GM19468 (cell line): ENCODE measurements at regions not wholly inside any gene's neighbourhood (a gene's known extent, or its start where the extent isn't known, plus 50 kb on each side); places are given as distances from the start of the nearest gene placed in this dataset.

Experiments used
- ATAC-seq: cut with Tn5 transposase; IDR thresholded peaks from one replicate; pipeline ENCODE4 v1.9.1; 2021; ENCODE audit warnings: mild to moderate bottlenecking, moderate library complexity, moderate number of reproducible peaks; ENCODE audit not compliant: unreplicated experiment; ENCODE audit errors: extremely low read depth

GRCh38 chr1:98019747-98020146 lies 98.9 kb upstream of the DPYD start:
- ATAC-seq = no peak

DNA sequence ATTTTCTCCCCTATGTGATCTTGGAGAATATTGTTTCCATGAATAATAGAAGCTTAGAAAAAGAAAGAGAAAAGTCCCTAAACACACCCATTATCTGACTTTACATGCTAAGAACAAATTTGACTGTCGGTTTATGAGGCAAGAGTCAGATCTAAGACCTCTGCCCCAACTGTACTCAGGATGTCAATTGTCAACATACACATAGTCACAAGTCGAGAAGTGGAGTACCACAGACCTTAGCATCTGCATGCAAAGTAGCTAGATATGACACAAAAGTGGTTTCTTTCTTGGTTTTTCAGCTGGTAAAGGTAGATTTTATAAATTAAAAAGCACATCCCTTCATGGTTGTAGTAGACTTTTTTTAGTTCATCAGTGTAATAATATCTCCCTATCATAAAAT lies 97.2 kb upstream of the DPYD start:
- ATAC-seq = no peak

- ATAC-seq = no peak
Observed at GRCh38 chr1:98017184-98017583, 96.3 kb upstream of the DPYD start.

GRCh38 chr1:98008373-98008772 lies 87.5 kb upstream of the DPYD start:
- ATAC-seq = no peak

GRCh38 chr1:98005326-98006010 lies 84.6 kb upstream of the DPYD start:
- ATAC-seq = no peak

GRCh38 chr1:98003442-98003841 lies 82.6 kb upstream of the DPYD start:
- no peak for ATAC-seq

- no peak for ATAC-seq
Observed at GRCh38 chr1:98002288-98002687, 81.5 kb upstream of the DPYD start.

DNA sequence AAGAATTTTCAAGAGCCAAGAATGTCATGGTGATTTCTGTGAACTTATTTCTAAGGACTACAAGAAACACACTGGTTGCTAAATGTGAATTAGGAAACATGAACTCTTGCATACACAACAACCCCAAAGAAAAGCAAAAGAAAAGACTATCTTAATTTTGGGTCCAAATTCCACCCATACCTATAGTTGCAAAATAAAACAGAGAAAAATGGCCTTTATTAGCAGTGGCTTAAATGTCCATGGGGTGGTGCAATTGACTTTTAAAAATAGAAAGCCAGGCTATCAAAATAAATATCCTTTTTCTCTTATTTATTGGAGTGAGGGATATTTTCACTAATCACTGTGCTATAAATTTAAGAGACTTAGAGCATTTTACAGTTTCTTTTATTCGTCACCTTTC lies 80.9 kb upstream of the DPYD start:
- no peak for ATAC-seq

- no peak for ATAC-seq
Observed at GRCh38 chr1:97999320-97999719, 78.5 kb upstream of the DPYD start.

DNA sequence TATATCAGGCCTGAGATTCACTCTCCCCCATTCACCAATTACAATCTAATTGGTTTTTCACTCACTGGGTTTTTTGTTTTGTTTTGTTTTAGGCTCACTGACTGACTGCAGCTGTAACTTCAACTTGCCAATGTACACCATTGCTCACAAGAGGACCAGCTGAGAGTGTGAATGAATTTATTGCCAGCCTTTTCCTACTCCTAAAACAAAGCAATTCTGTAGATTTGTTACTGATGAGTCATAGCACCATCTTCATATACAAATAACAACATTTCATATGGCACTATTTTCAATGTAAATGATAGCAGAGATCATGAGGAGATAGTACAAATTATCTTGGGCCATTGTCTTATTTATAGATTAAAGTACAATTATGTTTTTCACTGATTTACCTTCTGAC lies 76.0 kb upstream of the DPYD start:
- no peak for ATAC-seq

GRCh38 chr1:97989094-97989680 lies 68.4 kb upstream of the DPYD start:
- ATAC-seq = no peak

GRCh38 chr1:97986041-97987005 lies 65.5 kb upstream of the DPYD start:
- ATAC-seq = no peak

GRCh38 chr1:97983126-97983525 lies 62.3 kb upstream of the DPYD start:
- no peak for ATAC-seq

GRCh38 chr1:97980530-97980929 lies 59.7 kb upstream of the DPYD start:
- no peak for ATAC-seq

- ATAC-seq = no peak
Observed at GRCh38 chr1:97976801-97977200, 56.0 kb upstream of the DPYD start.
